K562 (cell line): ENCODE measurements at regions not wholly inside any gene's neighbourhood (a gene's known extent, or its start where the extent isn't known, plus 50 kb on each side); places are given as distances from the start of the nearest gene placed in this dataset.
A peak's percentile ranks its signal among the peaks of the same experiment; 100 is the strongest.

Experiments
- CCNT2 ChIP-seq: IDR thresholded peaks from 2 replicates; pipeline ENCODE4 v1.6.1; 2011; ENCODE audit warnings: borderline replicate concordance, low read depth, mild to moderate bottlenecking, moderate library complexity, mixed read lengths, low read length; ENCODE audit not compliant: insufficient read length; ENCODE audit errors: extremely low read depth
- ELK1 ChIP-seq: sonication (generic); formaldehyde crosslinking; IDR thresholded peaks from 2 replicates; pipeline ENCODE4 v1.8.1; 2022; ENCODE audit warnings: missing genetic modification reagents
- MGA ChIP-seq: fragments of 450-650 bp; IDR thresholded peaks from 2 replicates; pipeline ENCODE4 v1.6.1; 2016; ENCODE audit warnings: mild to moderate bottlenecking, moderate library complexity
- MTA3 ChIP-seq: fragments of 450-650 bp; formaldehyde crosslinking; IDR thresholded peaks from 2 replicates; pipeline ENCODE4 v1.6.1; 2017; ENCODE audit warnings: mild to moderate bottlenecking, borderline replicate concordance
- POLR2AphosphoS5 ChIP-seq: IDR thresholded peaks from 2 replicates; pipeline ENCODE4 v1.6.1; 2011; ENCODE audit warnings: mild to moderate bottlenecking, low read depth, low read length, moderate library complexity; ENCODE audit not compliant: control insufficient read depth, insufficient read depth
- SMAD4 ChIP-seq: fragments of 250-450 bp; sonication (Bioruptor Pico); conservative IDR thresholded peaks from 2 replicates; pipeline ENCODE4 v1.8.0; 2021; ENCODE audit warnings: inconsistent platforms, mild to moderate bottlenecking, moderate library complexity
- SPI1 ChIP-seq: IDR thresholded peaks from 2 replicates; pipeline ENCODE4 v1.6.1; 2011; ENCODE audit warnings: low read depth, low read length, control low read depth, borderline replicate concordance
- ZBTB11 ChIP-seq, 3 experiments: fragments of 200-800 bp in 1 of 3; fragments of 250-450 bp in 1 of 3; fragments of 450-650 bp in 1 of 3; sonication (Bioruptor Pico) in 1 of 3; sonication (Bioruptor generic) in 1 of 3; formaldehyde crosslinking in 1 of 3; IDR thresholded peaks; 2 replicates each; pipeline versions ENCODE4 v1.6.1 to v1.8.0; 2016 to 2022; ENCODE audit warnings: mild to moderate bottlenecking in 2 of 3, missing genetic modification characterization in 2 of 3, missing compliant biosample characterization in 1 of 3, moderate library complexity in 1 of 3
- ZNF41 ChIP-seq: fragments of 250-450 bp; sonication (Bioruptor Pico); conservative IDR thresholded peaks from 2 replicates; pipeline ENCODE4 v1.4.0; 2020; ENCODE audit warnings: mild to moderate bottlenecking
- ZNF589 ChIP-seq: fragments of 200-800 bp; sonication (Bioruptor generic); IDR thresholded peaks from 2 replicates; pipeline ENCODE4 v1.6.1; 2016; ENCODE audit warnings: low read depth, missing genetic modification characterization, missing compliant biosample characterization

GRCh38 chr1:14443164-14443787 is 155.2 kb upstream of the KAZN start (continued):
- TF ChIP-seq MTA3 (peak; percentile 82; the same call in 1 of the 2 replicates), SPI1 (no peak), ZNF41 (no peak), ELK1 (no peak), ZNF589 (CRISPR knock-in tag) (peak; percentile 56; the same call in 1 of the 2 replicates), MGA (no peak), SMAD4 (peak; percentile 89), CCNT2 (peak; percentile 78), ZBTB11 (CRISPR knock-in tag; IDR thresholded peaks at IDR 0.05) (no peak; a peak in 1 of 6 replicates), POLR2AphosphoS5 (peak; percentile 89)
